Fibroblast of villous mesenchyme (primary cell): ENCODE measurements at regions not wholly inside any gene's neighbourhood (a gene's known extent, or its start where the extent isn't known, plus 50 kb on each side); places are given as distances from the start of the nearest gene placed in this dataset.

Experiments
- DNase-seq: peaks from one replicate; pipeline ENCODE4 v3.0.0-alpha.2; 2010; ENCODE audit warnings: low read depth
- H3K4me3 ChIP-seq: 2 replicates; pipeline ENCODE4 v1.5.1; 2011; ENCODE audit warnings: low read depth, mild to moderate bottlenecking, low read length
- TF ChIP-seq, protein P1 (sequence below): IDR thresholded peaks from 2 replicates; pipeline ENCODE4 v1.5.1; 2012; ENCODE audit warnings: low read depth, mild to moderate bottlenecking, low read length; ENCODE audit not compliant: insufficient read depth

DNA sequence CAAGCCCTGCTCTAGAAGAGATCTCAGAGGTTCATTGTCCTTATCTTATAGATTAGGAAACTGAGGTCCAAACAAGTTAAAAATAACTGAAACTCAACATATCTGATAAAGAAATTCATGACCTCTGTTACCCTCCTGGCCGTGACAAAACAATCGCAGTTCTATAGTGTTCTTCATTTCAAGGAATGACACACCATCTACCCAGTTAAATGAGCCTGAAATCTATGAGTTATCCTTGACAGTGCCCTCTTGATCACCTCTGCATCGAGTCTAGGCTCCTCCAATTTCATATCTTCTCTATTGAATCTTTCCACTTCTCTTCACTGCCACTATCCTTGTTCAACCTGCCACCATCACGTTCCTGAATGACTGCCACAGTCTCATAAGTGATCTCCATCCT lies 325.3 kb upstream of the TEX13C start:
- DNase-seq: no peak
- TF ChIP-seq, protein P1, sequence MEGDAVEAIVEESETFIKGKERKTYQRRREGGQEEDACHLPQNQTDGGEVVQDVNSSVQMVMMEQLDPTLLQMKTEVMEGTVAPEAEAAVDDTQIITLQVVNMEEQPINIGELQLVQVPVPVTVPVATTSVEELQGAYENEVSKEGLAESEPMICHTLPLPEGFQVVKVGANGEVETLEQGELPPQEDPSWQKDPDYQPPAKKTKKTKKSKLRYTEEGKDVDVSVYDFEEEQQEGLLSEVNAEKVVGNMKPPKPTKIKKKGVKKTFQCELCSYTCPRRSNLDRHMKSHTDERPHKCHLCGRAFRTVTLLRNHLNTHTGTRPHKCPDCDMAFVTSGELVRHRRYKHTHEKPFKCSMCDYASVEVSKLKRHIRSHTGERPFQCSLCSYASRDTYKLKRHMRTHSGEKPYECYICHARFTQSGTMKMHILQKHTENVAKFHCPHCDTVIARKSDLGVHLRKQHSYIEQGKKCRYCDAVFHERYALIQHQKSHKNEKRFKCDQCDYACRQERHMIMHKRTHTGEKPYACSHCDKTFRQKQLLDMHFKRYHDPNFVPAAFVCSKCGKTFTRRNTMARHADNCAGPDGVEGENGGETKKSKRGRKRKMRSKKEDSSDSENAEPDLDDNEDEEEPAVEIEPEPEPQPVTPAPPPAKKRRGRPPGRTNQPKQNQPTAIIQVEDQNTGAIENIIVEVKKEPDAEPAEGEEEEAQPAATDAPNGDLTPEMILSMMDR: no peak
- H3K4me3 ChIP-seq: no peak overlapping the region

DNA sequence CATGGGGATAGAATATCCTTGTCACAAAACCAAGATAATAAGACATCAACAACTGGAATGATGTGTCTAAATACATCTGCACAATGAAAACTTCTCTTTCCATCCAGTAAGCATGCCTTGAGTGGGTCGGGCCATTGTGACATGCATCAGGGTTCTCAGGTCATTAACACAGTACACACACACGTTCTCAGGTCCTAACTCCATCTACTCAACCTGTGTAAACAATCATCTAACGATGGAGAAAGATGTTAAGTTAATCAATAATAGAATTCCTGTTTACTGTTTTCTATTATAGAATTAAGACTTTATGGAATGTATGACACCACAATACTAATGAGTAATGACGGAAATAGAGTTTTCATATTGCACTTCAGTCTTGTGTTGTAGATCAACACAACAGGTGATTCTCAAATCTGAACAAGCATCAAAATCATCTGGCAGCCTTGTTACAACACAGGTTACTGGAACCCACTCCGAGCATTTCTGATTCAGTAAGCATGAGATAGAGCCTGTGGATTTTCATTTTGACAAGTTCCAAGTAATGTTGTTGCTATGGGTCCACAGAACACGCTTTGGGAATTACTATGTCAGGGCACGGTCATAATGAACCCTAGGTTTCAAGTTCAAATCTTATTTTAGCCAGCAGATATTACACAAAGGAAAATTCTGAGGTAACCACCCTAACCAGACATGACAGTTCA lies 315.8 kb upstream of the TEX13C start:
- TF ChIP-seq, protein P1: no peak
- H3K4me3 ChIP-seq: no peak overlapping the region
- DNase-seq: no peak

DNA sequence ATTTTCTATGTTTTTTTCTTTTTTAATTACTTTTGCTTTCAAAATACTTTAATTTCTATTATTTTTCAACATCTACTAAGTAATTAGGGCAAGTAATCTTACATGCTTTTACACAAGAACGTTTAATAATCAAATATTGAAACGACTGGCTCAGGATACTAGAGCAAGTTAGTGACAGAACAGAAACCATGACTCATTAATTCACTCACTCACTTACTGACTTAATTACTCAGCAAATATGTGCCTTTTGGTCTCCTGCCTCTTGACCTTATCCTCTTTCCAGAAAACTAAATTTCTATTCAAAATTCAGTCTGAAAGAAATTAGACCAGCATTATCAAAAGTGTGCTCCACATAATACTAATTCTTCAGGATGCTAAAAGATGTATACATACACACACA lies 314.9 kb upstream of the TEX13C start:
- H3K4me3 ChIP-seq: no peak overlapping the region
- TF ChIP-seq, protein P1: no peak
- no peak for DNase-seq

DNA sequence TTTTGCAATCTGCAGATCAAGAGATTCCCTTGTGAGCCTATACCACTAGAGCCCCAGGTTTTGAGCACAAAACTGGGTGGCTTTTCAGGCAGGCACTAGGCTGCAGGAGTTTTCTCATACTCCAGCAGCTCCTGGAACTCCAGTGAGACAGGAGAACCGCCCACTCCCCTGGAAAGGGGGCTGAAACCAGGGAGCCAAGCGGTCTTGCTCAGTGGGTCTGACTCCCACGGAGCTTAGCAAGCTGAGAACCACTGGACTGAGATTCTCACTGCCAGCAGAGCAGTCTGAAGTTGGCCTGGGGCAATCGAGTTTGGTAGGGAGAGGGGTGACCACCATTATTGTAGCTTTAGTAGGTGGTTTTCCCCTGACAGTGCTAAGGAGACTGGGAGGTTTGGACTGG lies 313.8 kb upstream of the TEX13C start:
- TF ChIP-seq, protein P1: no peak
- no peak overlapping the region for H3K4me3 ChIP-seq
- DNase-seq: no peak

DNA sequence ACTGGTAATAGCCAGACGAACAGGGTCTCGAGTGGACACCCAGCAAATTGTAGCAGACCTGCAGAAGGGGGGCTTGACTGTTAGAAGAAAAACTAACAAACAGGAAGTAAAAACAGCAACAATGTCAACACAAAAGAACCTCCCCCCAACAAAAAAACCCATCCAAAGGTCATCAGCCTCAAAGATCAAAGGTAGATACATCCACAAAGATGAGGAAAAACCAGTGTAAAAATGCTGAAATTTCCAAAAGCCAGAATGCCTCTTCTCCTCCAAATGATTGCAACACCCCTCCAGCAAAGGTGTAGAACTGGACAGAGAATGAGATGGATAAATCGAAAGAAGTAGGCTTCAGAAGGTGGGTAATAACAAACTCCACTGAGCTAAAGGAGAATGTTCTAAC lies 313.0 kb upstream of the TEX13C start:
- TF ChIP-seq, protein P1: no peak
- DNase-seq: no peak
- H3K4me3 ChIP-seq: no peak overlapping the region

DNA sequence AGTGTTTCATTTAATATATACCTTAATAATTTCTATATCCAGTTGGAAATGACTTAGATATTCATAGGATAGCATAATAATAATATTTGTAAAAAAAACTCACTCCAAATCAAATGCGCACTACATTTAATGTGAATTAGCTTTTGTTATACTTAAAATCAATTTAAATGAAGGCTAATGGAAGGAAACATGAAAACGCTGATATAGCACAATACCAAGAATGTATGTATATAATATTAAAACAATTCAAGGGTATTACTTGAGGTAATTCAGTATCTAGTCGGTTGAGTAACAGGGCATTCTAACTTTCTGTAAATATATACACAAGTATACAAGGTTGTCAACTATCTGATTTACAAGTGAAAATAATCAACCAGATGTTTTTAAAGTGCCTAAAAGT lies 307.1 kb upstream of the TEX13C start:
- no peak overlapping the region for H3K4me3 ChIP-seq
- TF ChIP-seq, protein P1: no peak
- DNase-seq: no peak

DNA sequence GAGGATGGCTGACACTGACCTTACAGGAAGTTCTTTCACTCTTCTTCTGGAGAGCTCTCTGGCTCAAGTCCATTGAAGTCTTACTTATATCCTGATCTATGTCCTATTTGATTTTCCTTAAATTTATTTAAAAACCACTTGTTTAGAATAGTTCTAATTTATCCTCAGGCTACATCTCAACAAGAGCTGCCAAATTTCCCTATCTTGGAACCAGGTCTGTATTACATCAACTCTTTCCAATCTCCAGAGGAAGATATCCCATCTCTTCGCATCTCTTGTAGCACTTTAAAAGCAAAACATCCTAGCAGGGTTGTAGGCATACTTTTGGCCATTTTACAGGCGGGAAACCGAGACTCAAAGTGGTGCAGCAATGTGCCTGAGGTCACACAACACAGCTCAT lies 290.5 kb upstream of the TEX13C start:
- no peak for DNase-seq
- TF ChIP-seq, protein P1: no peak
- no peak overlapping the region for H3K4me3 ChIP-seq
